ENCODE measurements at regions not wholly inside any gene's neighbourhood (a gene's known extent, or its start where the extent isn't known, plus 50 kb on each side); places are given as distances from the start of the nearest gene placed in this dataset.
A peak's percentile ranks its signal among the peaks of the same experiment; 100 is the strongest.
"Not testable (repeated sequence)": the region's sequence is repeated elsewhere in the genome, so short reads cannot be mapped to it uniquely, and the experiment has no call there.

- no peak for DNase-seq
Observed at GRCh38 chr5:116751684-116752083, 177.1 kb upstream of the SEMA6A start.

GRCh38 chr5:116750631-116751580, 176.3 kb upstream of the SEMA6A start:
- DNase-seq = no peak

- DNase-seq = no peak
Observed at GRCh38 chr5:116747881-116748280, 173.3 kb upstream of the SEMA6A start.

GRCh38 chr5:116746668-116747067, 172.0 kb upstream of the SEMA6A start:
- DNase-seq = no peak

GRCh38 chr5:116740771-116741170, 166.1 kb upstream of the SEMA6A start:
- no peak for DNase-seq

GRCh38 chr5:116739571-116739970, 164.9 kb upstream of the SEMA6A start:
- no peak for DNase-seq

- DNase-seq = no peak
Observed at GRCh38 chr5:116738615-116739261, 164.1 kb upstream of the SEMA6A start.

GRCh38 chr5:116738239-116738614, 163.6 kb upstream of the SEMA6A start:
- peak in 1 of 2 experiments; percentile 15 for DNase-seq

GRCh38 chr5:116736671-116737070, 162.0 kb upstream of the SEMA6A start:
- no peak for DNase-seq

- no peak for DNase-seq
Observed at GRCh38 chr5:116733991-116734975, 159.7 kb upstream of the SEMA6A start.

- no peak for DNase-seq
Observed at GRCh38 chr5:116732591-116732990, 158.0 kb upstream of the SEMA6A start.

- DNase-seq = no peak
Observed at GRCh38 chr5:116731432-116731831, 156.8 kb upstream of the SEMA6A start.

- no peak for DNase-seq
Observed at GRCh38 chr5:116730706-116731105, 156.1 kb upstream of the SEMA6A start.

- DNase-seq = no peak
Observed at GRCh38 chr5:116730185-116730584, 155.6 kb upstream of the SEMA6A start.

- no peak for DNase-seq
Observed at GRCh38 chr5:116727248-116727647, 152.6 kb upstream of the SEMA6A start.

- not testable (repeated sequence) for DNase-seq
Observed at GRCh38 chr5:116726180-116726579, 151.6 kb upstream of the SEMA6A start.

- no peak for DNase-seq
Observed at GRCh38 chr5:116724971-116725370, 150.3 kb upstream of the SEMA6A start.

- no peak for DNase-seq
Observed at GRCh38 chr5:116722651-116723050, 148.0 kb upstream of the SEMA6A start.

- no peak for DNase-seq
Observed at GRCh38 chr5:116719106-116719505, 144.5 kb upstream of the SEMA6A start.

- DNase-seq = no peak
Observed at GRCh38 chr5:116718317-116718716, 143.7 kb upstream of the SEMA6A start.

- DNase-seq = no peak
Observed at GRCh38 chr5:116709082-116709481, 134.5 kb upstream of the SEMA6A start.

- DNase-seq = not testable (repeated sequence)
Observed at GRCh38 chr5:116705121-116705519, 130.5 kb upstream of the SEMA6A start.

- no peak for DNase-seq
Observed at GRCh38 chr5:116703941-116704340, 129.3 kb upstream of the SEMA6A start.
